ENCODE measurements at regions not wholly inside any gene's neighbourhood (a gene's known extent, or its start where the extent isn't known, plus 50 kb on each side); places are given as distances from the start of the nearest gene placed in this dataset.

GRCh38 chr9:38254151-38254550 lies 138.4 kb upstream of the ALDH1B1 start:
- no peak for TF ChIP-seq CTCF (IDR thresholded peaks at IDR 0.05)
- TF ChIP-seq POLR2AphosphoS5 (IDR thresholded peaks at IDR 0.05): no peak
